Peyer's patch (tissue), 4 donors: ENCODE measurements at regions not wholly inside any gene's neighbourhood (a gene's known extent, or its start where the extent isn't known, plus 50 kb on each side); places are given as distances from the start of the nearest gene placed in this dataset.
"Not testable (repeated sequence)": the region's sequence is repeated elsewhere in the genome, so short reads cannot be mapped to it uniquely, and the experiment has no call there.

ENCODE experiments used
- DNase-seq, 3 donors: peaks; one replicate each; pipeline ENCODE4 v3.0.0-alpha.2; 2017 to 2019
- H3K27ac ChIP-seq, 4 donors: fragments of 200-600 bp; sonication (generic); one replicate each; pipeline ENCODE4 v1.5.1; 2016 to 2019
- H3K27me3 ChIP-seq, 2 donors: fragments of 200-600 bp; sonication (generic); one replicate each; pipeline ENCODE4 v1.5.1; 2019
- H3K36me3 ChIP-seq, 3 donors: fragments of 200-600 bp; sonication (generic); one replicate each; pipeline ENCODE4 v1.5.1; 2016 to 2019
- H3K4me1 ChIP-seq, 4 donors: fragments of 200-600 bp; sonication (generic); one replicate each; pipeline ENCODE4 v1.5.1; 2016 to 2019
- H3K4me3 ChIP-seq, 4 donors: fragments of 200-600 bp; sonication (generic); 1 replicate in 3 of 4; 2 replicates in 1 of 4; pipeline ENCODE4 v1.5.1; 2016 to 2019; ENCODE audit warnings: mild to moderate bottlenecking in 1 of 4
- H3K9me3 ChIP-seq, 4 donors: fragments of 200-600 bp; sonication (generic); one replicate each; pipeline ENCODE4 v1.5.1; 2016 to 2019; ENCODE audit warnings: mild to moderate bottlenecking in 1 of 4
- POLR2A ChIP-seq, 2 donors: fragments of 450-650 bp; IDR thresholded peaks; one replicate each; pipeline ENCODE4 v1.5.1; 2017; ENCODE audit warnings: antibody characterized with exemption in 2 of 2, mild to moderate bottlenecking in 2 of 2, moderate library complexity in 2 of 2
- TF ChIP-seq, protein P1 (sequence below), 6 experiments: fragments of 450-650 bp in 4 of 6; fragments of 200-600 bp in 2 of 6; sonication (generic) in 1 of 6; IDR thresholded peaks; one replicate each; pipeline ENCODE4 v1.5.1; 2017 to 2019; ENCODE audit warnings: antibody characterized with exemption in 6 of 6, mild to moderate bottlenecking in 3 of 6, moderate library complexity in 1 of 6

- H3K27ac ChIP-seq: no peak overlapping the region
- H3K27me3 ChIP-seq: no peaks in the 10 kb centered on the region
- H3K4me1 ChIP-seq: no peaks in the 10 kb centered on the region
- DNase-seq: no peak
- no peak for TF ChIP-seq POLR2A (IDR thresholded peaks at IDR 0.05)
- TF ChIP-seq, protein P1, sequence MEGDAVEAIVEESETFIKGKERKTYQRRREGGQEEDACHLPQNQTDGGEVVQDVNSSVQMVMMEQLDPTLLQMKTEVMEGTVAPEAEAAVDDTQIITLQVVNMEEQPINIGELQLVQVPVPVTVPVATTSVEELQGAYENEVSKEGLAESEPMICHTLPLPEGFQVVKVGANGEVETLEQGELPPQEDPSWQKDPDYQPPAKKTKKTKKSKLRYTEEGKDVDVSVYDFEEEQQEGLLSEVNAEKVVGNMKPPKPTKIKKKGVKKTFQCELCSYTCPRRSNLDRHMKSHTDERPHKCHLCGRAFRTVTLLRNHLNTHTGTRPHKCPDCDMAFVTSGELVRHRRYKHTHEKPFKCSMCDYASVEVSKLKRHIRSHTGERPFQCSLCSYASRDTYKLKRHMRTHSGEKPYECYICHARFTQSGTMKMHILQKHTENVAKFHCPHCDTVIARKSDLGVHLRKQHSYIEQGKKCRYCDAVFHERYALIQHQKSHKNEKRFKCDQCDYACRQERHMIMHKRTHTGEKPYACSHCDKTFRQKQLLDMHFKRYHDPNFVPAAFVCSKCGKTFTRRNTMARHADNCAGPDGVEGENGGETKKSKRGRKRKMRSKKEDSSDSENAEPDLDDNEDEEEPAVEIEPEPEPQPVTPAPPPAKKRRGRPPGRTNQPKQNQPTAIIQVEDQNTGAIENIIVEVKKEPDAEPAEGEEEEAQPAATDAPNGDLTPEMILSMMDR (IDR thresholded peaks at IDR 0.05): no peak
- H3K36me3 ChIP-seq: no peaks in the 10 kb centered on the region
- H3K4me3 ChIP-seq: no peak overlapping the region
- H3K9me3 ChIP-seq: no peaks in the 10 kb centered on the region
Observed at GRCh38 chr7:85341973-85342372, 155.1 kb upstream of the SEMA3D start.

- Histone ChIP-seq H3K36me3 (no peaks in the 10 kb centered on the region), H3K4me3 (no peak overlapping the region), H3K27me3 (no peaks in the 10 kb centered on the region), H3K4me1 (no peaks in the 10 kb centered on the region), H3K27ac (no peak overlapping the region), H3K9me3 (no peaks in the 10 kb centered on the region)
- TF ChIP-seq, protein P1 (IDR thresholded peaks at IDR 0.05): no peak
- DNase-seq: no peak
Observed at GRCh38 chr7:85341121-85341520, 154.3 kb upstream of the SEMA3D start.

GRCh38 chr7:85336086-85336485 lies 149.2 kb upstream of the SEMA3D start:
- Histone ChIP-seq H3K4me1 (no peaks in the 10 kb centered on the region), H3K9me3 (no peaks in the 10 kb centered on the region), H3K27me3 (no peaks in the 10 kb centered on the region), H3K36me3 (no peaks in the 10 kb centered on the region), H3K27ac (no peak overlapping the region), H3K4me3 (no peak overlapping the region)
- no peak for TF ChIP-seq POLR2A (IDR thresholded peaks at IDR 0.05)
- TF ChIP-seq, protein P1 (IDR thresholded peaks at IDR 0.05): no peak
- DNase-seq: no peak

DNA sequence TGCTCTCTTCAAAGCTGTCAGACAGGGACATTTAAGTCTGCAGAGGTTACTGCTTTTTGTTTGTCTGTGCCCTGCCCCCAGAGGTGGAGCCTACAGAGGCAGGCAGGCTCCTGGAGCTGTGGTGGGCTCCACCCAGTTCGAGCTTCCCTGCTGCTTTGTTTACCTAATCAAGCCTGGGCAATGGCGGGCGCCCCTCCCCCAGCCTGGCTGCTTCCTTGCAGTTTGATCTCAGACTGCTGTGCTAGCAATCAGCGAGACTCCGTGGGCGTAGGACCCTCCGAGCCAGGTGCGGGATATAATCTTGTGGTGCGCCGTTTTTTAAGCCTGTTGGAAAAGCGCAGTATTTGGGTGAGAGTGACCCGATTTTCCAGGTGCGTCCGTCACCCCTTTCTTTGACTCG lies 148.3 kb upstream of the SEMA3D start:
- not testable (repeated sequence) for H3K27ac ChIP-seq, H3K27me3 ChIP-seq

GRCh38 chr7:85328456-85328998 lies 141.7 kb upstream of the SEMA3D start:
- DNase-seq: no peak
- TF ChIP-seq, protein P1 (IDR thresholded peaks at IDR 0.05): no peak
- no peak for TF ChIP-seq POLR2A (IDR thresholded peaks at IDR 0.05)
- Histone ChIP-seq H3K9me3 (no peaks in the 10 kb centered on the region), H3K4me1 (no peaks in the 10 kb centered on the region), H3K27ac (no peak overlapping the region), H3K27me3 (no peaks in the 10 kb centered on the region), H3K36me3 (no peaks in the 10 kb centered on the region), H3K4me3 (no peak overlapping the region)

More for the DNA sequence above, 148.3 kb upstream of the SEMA3D start:
- H3K9me3 ChIP-seq, DNase-seq, H3K4me1 ChIP-seq, H3K36me3 ChIP-seq, H3K4me3 ChIP-seq: not testable (repeated sequence)

GRCh38 chr7:85324145-85324799 lies 137.4 kb upstream of the SEMA3D start:
- Histone ChIP-seq H3K27ac (no peak overlapping the region), H3K4me1 (no peaks in the 10 kb centered on the region), H3K4me3 (no peak overlapping the region), H3K27me3 (no peaks in the 10 kb centered on the region), H3K9me3 (no peaks in the 10 kb centered on the region), H3K36me3 (no peaks in the 10 kb centered on the region)
- TF ChIP-seq, protein P1 (IDR thresholded peaks at IDR 0.05): no peak
- no peak for TF ChIP-seq POLR2A (IDR thresholded peaks at IDR 0.05)
- DNase-seq: no peak
